ENCODE measurements at regions not wholly inside any gene's neighbourhood (a gene's known extent, or its start where the extent isn't known, plus 50 kb on each side); places are given as distances from the start of the nearest gene placed in this dataset.

DNA sequence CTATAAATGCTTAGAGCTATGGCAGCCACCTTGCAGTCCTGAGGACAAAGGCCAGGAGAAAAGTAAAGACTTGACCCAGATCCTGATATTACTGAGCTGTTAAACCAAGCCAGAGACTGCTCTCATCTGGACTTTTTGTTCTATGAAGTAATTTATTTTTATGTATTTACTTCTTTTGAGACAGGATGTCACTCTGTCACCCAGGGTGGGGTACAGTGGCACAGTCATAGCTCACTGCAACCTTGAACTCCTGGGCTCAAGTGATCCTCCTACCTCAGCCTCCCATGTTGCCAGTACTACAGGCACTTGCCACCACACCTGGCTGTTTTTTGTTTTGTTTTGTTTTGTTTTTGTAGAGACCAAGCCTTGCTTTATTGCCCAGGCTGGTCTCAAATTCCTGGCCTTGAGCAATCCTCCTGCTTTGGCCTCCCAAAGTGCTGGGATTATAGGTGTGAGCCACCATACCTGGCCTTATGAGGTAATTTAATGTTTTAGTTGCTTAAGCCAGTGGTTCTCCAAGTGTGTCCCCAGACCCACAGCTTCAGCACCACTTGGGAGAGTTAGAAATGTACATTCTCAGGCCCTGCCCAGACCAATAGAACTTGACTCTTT lies 112.1 kb downstream of the COPRS start:
- Histone ChIP-seq H3K9me3 (replicated peaks; ENCODE audit: insufficient read depth, low read length) (no peaks in the 10 kb centered on the region), H3K4me3 (ENCODE audit: low read length) (no peak overlapping the region), H3K27ac (ENCODE audit: low read length) (no peak overlapping the region), H3K79me2 (ENCODE audit: low read length) (no peaks in the 10 kb centered on the region), H3K4me1 (ENCODE audit: low read length) (peaks cover 9% of the 10 kb centered on the region; the same call in 1 of the 2 replicates), H4K20me1 (ENCODE audit: insufficient read depth, low read length) (no peaks in the 10 kb centered on the region), H3F3A (ENCODE audit: insufficient read depth, low read length) (no peaks in the 10 kb centered on the region), H3K36me3 (replicated peaks; ENCODE audit: insufficient read depth, low read length) (no peaks in the 10 kb centered on the region), H3K9ac (ENCODE audit: low read length) (no peak overlapping the region), H2AFZ (ENCODE audit: low read length) (no peak overlapping the region), H3K27me3 (replicated peaks; ENCODE audit: insufficient read depth, low read length) (no peaks in the 10 kb centered on the region), H3K4me2 (ENCODE audit: low read depth, low read length) (no peak overlapping the region), H3K9me2 (replicated peaks; ENCODE audit: insufficient read depth, low read length) (no peaks in the 10 kb centered on the region)
- no peak for TF ChIP-seq EZH2phosphoT487 (IDR thresholded peaks at IDR 0.05; ENCODE audit: low read length)
- no peak for TF ChIP-seq CTCF (IDR thresholded peaks at IDR 0.05; ENCODE audit: low read length)
- no peak for TF ChIP-seq EZH2 (optimal IDR thresholded peaks at IDR 0.05; ENCODE audit: low read depth, low read length)
- no peak for DNase-seq

- no peaks in the 10 kb centered on the region for H3K9me2 ChIP-seq (replicated peaks; ENCODE audit: insufficient read depth, low read length)
- DNase-seq: no peak
- H3F3A ChIP-seq (ENCODE audit: insufficient read depth, low read length): no peaks in the 10 kb centered on the region
- no peaks in the 10 kb centered on the region for H3K27me3 ChIP-seq (replicated peaks; ENCODE audit: insufficient read depth, low read length)
- peaks cover 9% of the 10 kb centered on the region; the same call in 1 of the 2 replicates for H3K4me1 ChIP-seq (ENCODE audit: low read length)
- no peak overlapping the region for H3K27ac ChIP-seq (ENCODE audit: low read length)
- no peak overlapping the region for H3K9ac ChIP-seq (ENCODE audit: low read length)
- H3K4me3 ChIP-seq (ENCODE audit: low read length): no peak overlapping the region
- H4K20me1 ChIP-seq (ENCODE audit: insufficient read depth, low read length): no peaks in the 10 kb centered on the region
- H2AFZ ChIP-seq (ENCODE audit: low read length): no peak overlapping the region
- no peaks in the 10 kb centered on the region for H3K36me3 ChIP-seq (replicated peaks; ENCODE audit: insufficient read depth, low read length)
- H3K4me2 ChIP-seq (ENCODE audit: low read depth, low read length): no peak overlapping the region
- no peaks in the 10 kb centered on the region for H3K79me2 ChIP-seq (ENCODE audit: low read length)
- TF ChIP-seq EZH2 (optimal IDR thresholded peaks at IDR 0.05; ENCODE audit: low read depth, low read length): no peak
- TF ChIP-seq CTCF (IDR thresholded peaks at IDR 0.05; ENCODE audit: low read length): no peak
- no peak for TF ChIP-seq EZH2phosphoT487 (IDR thresholded peaks at IDR 0.05; ENCODE audit: low read length)
- no peaks in the 10 kb centered on the region for H3K9me3 ChIP-seq (replicated peaks; ENCODE audit: insufficient read depth, low read length)
Observed at GRCh38 chr17:31745964-31746600, 113.0 kb downstream of the COPRS start.

GRCh38 chr17:31744511-31744951 lies 114.5 kb downstream of the COPRS start:
- Histone ChIP-seq H3K27me3 (replicated peaks; ENCODE audit: insufficient read depth, low read length) (no peaks in the 10 kb centered on the region), H3F3A (ENCODE audit: insufficient read depth, low read length) (no peaks in the 10 kb centered on the region), H3K79me2 (ENCODE audit: low read length) (no peaks in the 10 kb centered on the region), H3K36me3 (replicated peaks; ENCODE audit: insufficient read depth, low read length) (no peaks in the 10 kb centered on the region), H4K20me1 (ENCODE audit: insufficient read depth, low read length) (no peaks in the 10 kb centered on the region), H3K4me2 (ENCODE audit: low read depth, low read length) (peak overlapping the region; percentile 34), H3K4me3 (ENCODE audit: low read length) (no peak overlapping the region), H3K9ac (ENCODE audit: low read length) (no peak overlapping the region), H3K9me2 (replicated peaks; ENCODE audit: insufficient read depth, low read length) (no peaks in the 10 kb centered on the region), H2AFZ (ENCODE audit: low read length) (no peak overlapping the region), H3K27ac (ENCODE audit: low read length) (peak overlapping the region; percentile 30; the same call in 1 of the 2 replicates), H3K9me3 (replicated peaks; ENCODE audit: insufficient read depth, low read length) (no peaks in the 10 kb centered on the region), H3K4me1 (ENCODE audit: low read length) (peaks cover 9% of the 10 kb centered on the region; the same call in 1 of the 2 replicates)
- no peak for DNase-seq
- TF ChIP-seq CTCF (IDR thresholded peaks at IDR 0.05; ENCODE audit: low read length) (no peak), EZH2 (optimal IDR thresholded peaks at IDR 0.05; ENCODE audit: low read depth, low read length) (no peak), EZH2phosphoT487 (IDR thresholded peaks at IDR 0.05; ENCODE audit: low read length) (no peak)
